ENCODE measurements at regions not wholly inside any gene's neighbourhood (a gene's known extent, or its start where the extent isn't known, plus 50 kb on each side); places are given as distances from the start of the nearest gene placed in this dataset.

- H3K27me3 ChIP-seq (ENCODE audit: insufficient read depth): 0 out of 2 replicates have a peak, but pooled peaks cover 9% of the 10 kb centered on the region
- no peaks in the 10 kb centered on the region for H4K20me1 ChIP-seq (replicated peaks; ENCODE audit: insufficient read depth)
- ATAC-seq (peak; percentile 16; the same call in 2 of the 3 replicates), DNase-seq (ENCODE audit: low spot score) (peak; percentile 54)
- Mint-ChIP-seq H3K4me1 (peaks cover 42% of the 10 kb centered on the region), H3K4me3 (no peak overlapping the region), H3K27ac (no peak overlapping the region), H3K36me3 (ENCODE audit: low read depth) (no peaks in the 10 kb centered on the region), H3K27me3 (ENCODE audit: insufficient read depth, low read depth, poor library complexity) (peaks cover 31% of the 10 kb centered on the region), H3K9me3 (no peaks in the 10 kb centered on the region; the same call in 1 of the 3 replicates)
- peaks cover 11% of the 10 kb centered on the region for H3K4me1 ChIP-seq (ENCODE audit: insufficient read depth)
- no peaks in the 10 kb centered on the region for H3K36me3 ChIP-seq (ENCODE audit: insufficient read depth)
- H3K9me2 ChIP-seq (ENCODE audit: insufficient read depth): no peaks in the 10 kb centered on the region
- no peak for TF ChIP-seq STAT1 (IDR thresholded peaks at IDR 0.05; ENCODE audit: unreplicated experiment)
- peak; percentile 35 to 37 for TF ChIP-seq CTCF (conservative IDR thresholded peaks at IDR 0.05; ENCODE audit: low read depth in 2 of 2)
- TF ChIP-seq CREB1 (CRISPR knock-in tag; IDR thresholded peaks at IDR 0.05; ENCODE audit: low read depth): no peak
- TF ChIP-seq REST (IDR thresholded peaks at IDR 0.05; ENCODE audit: unreplicated experiment): no peak
- no peak overlapping the region for H3K4me3 ChIP-seq
- no peaks in the 10 kb centered on the region for H3F3A ChIP-seq (replicated peaks; ENCODE audit: low read depth)
- H3K79me2 ChIP-seq (replicated peaks; ENCODE audit: insufficient read depth): no peaks in the 10 kb centered on the region
- no peak overlapping the region for H3K4me2 ChIP-seq
- H3K27ac ChIP-seq (ENCODE audit: low read depth): no peak overlapping the region
- peak overlapping the region; percentile 82 for H2AFZ ChIP-seq
Measured at GRCh38 chr13:30111810-30112209, 195.5 kb downstream of the KATNAL1 start.

GRCh38 chr13:30110301-30111070, 196.9 kb downstream of the KATNAL1 start:
- ATAC-seq: no peak
- no peaks in the 10 kb centered on the region for H3K36me3 Mint-ChIP-seq (ENCODE audit: low read depth)
- no peak for DNase-seq (ENCODE audit: low spot score)

More at GRCh38 chr13:30110301-30111070, 196.9 kb downstream of the KATNAL1 start:
- H3K36me3 ChIP-seq (ENCODE audit: insufficient read depth): no peaks in the 10 kb centered on the region
- H3F3A ChIP-seq (replicated peaks; ENCODE audit: low read depth): no peaks in the 10 kb centered on the region
- H3K9me2 ChIP-seq (ENCODE audit: insufficient read depth): no peaks in the 10 kb centered on the region
- H2AFZ ChIP-seq: peak overlapping the region; percentile 32; the same call in 1 of the 2 replicates
- H3K79me2 ChIP-seq (replicated peaks; ENCODE audit: insufficient read depth): no peaks in the 10 kb centered on the region
- no peaks in the 10 kb centered on the region for H4K20me1 ChIP-seq (replicated peaks; ENCODE audit: insufficient read depth)
- H3K27me3 ChIP-seq (ENCODE audit: insufficient read depth): 0 out of 2 replicates have a peak, but pooled peaks cover 9% of the 10 kb centered on the region
- no peak overlapping the region for H3K27ac Mint-ChIP-seq
- H3K9me3 Mint-ChIP-seq: no peaks in the 10 kb centered on the region; the same call in 1 of the 3 replicates
- no peak for TF ChIP-seq REST (IDR thresholded peaks at IDR 0.05; ENCODE audit: unreplicated experiment)
- TF ChIP-seq ETS1 (IDR thresholded peaks at IDR 0.05): no peak
- H3K4me3 ChIP-seq: no peak overlapping the region
- peaks cover 39% of the 10 kb centered on the region for H3K4me1 Mint-ChIP-seq
- H3K4me2 ChIP-seq: no peak overlapping the region
- H3K27me3 Mint-ChIP-seq (ENCODE audit: insufficient read depth, low read depth, poor library complexity): peaks cover 28% of the 10 kb centered on the region
- H3K4me3 Mint-ChIP-seq: no peak overlapping the region
- no peak overlapping the region for H3K27ac ChIP-seq (ENCODE audit: low read depth)
- peaks cover 11% of the 10 kb centered on the region for H3K4me1 ChIP-seq (ENCODE audit: insufficient read depth)

All from GM23338 (cell line).